Heart left ventricle (tissue), 16 donors: ENCODE measurements at regions not wholly inside any gene's neighbourhood (a gene's known extent, or its start where the extent isn't known, plus 50 kb on each side); places are given as distances from the start of the nearest gene placed in this dataset.

ENCODE experiments used
- ATAC-seq, 4 donors: fragments of 200-7000 bp; cut with Tn5 transposase; one replicate each; pipeline ENCODE4 v1.9.1; 2020 to 2022; ENCODE audit warnings: moderate library complexity in 4 of 4, mild to moderate bottlenecking in 3 of 4, moderate number of reproducible peaks in 1 of 4
- DNase-seq, 5 donors: peaks; one replicate each; pipeline ENCODE4 v3.0.0-alpha.2; 2020
- H3K27ac ChIP-seq, 12 donors: fragments of 200-600 bp; sonication (generic) in 4 of 12; one replicate each; pipeline versions ENCODE4 v1.5.0 to v1.8.0; 2016 to 2022; ENCODE audit warnings: mild to moderate bottlenecking in 2 of 12
- H3K27me3 ChIP-seq, 9 donors: fragments of 200-600 bp; sonication (generic) in 2 of 9; one replicate each; pipeline versions ENCODE4 v1.5.1 to v1.8.0; 2016 to 2022; ENCODE audit warnings: mild to moderate bottlenecking in 3 of 9
- H3K36me3 ChIP-seq, 9 donors: fragments of 200-600 bp; sonication (generic) in 2 of 9; one replicate each; pipeline versions ENCODE4 v1.5.0 to v1.8.0; 2018 to 2022; ENCODE audit warnings: mild to moderate bottlenecking in 2 of 9
- H3K4me1 ChIP-seq, 12 donors: fragments of 200-600 bp; sonication (generic) in 4 of 12; one replicate each; pipeline versions ENCODE4 v1.5.0 to v1.8.0; 2016 to 2022; ENCODE audit warnings: mild to moderate bottlenecking in 3 of 12
- H3K4me3 ChIP-seq, 12 donors: fragments of 200-600 bp; sonication (generic) in 4 of 12; one replicate each; pipeline versions ENCODE4 v1.5.0 to v1.8.0; 2017 to 2022; ENCODE audit warnings: mild to moderate bottlenecking in 9 of 12, moderate library complexity in 4 of 12
- H3K9me3 ChIP-seq, 12 donors: fragments of 200-600 bp; sonication (generic) in 4 of 12; one replicate each; pipeline versions ENCODE4 v1.5.0 to v1.8.0; 2016 to 2022; ENCODE audit warnings: mild to moderate bottlenecking in 1 of 12
- CTCF ChIP-seq, 12 donors: fragments of 200-600 bp; sonication (generic) in 4 of 12; IDR thresholded peaks; one replicate each; pipeline versions ENCODE4 v1.5.0 to v1.8.0; 2018 to 2022; ENCODE audit warnings: antibody characterized with exemption in 12 of 12, mild to moderate bottlenecking in 5 of 12
- POLR2A ChIP-seq, 2 donors: fragments of 450-650 bp; IDR thresholded peaks; one replicate each; pipeline ENCODE4 v1.6.1; 2017; ENCODE audit warnings: antibody characterized with exemption in 2 of 2, mild to moderate bottlenecking in 2 of 2, moderate library complexity in 2 of 2
- WGBS, 4 donors: extraction: QIAGEN DNeasy Blood & Tissue Kit in 2 of 4; methylation state at CpG; one replicate each; pipeline versions ENCODE4 v1.1.5 to v1.1.7; 2013 to 2018; 5-methylcytosine and 5-hydroxymethylcytosine counted together
- intact Hi-C, 10 donors: fragments of 100-400 bp; cut with DNase I; formaldehyde crosslinking; loops; one replicate each; pipeline versions ENCODE4 v1.11.1 to v1.14.2; 2022
- donor health status: ischemic (EF 13 %, LVEDD 7.1; RV severe dilation, severe dysfunction).
- donor health status: healthy with polysubstance abuse.
- donor health status: DM: no; HTN: yes; CAD: no.
- donor health status: DM: no; HTN: no; CAD: no.
- donor health status: ischemic (EF 25% LVEDD 6.9; RV normal size, moderate dysfunction).
- donor health status: ischemic (EF 25% LVEDD 5.7; RV mildly dilated, moderate dysfunction).
- donor health status: healthy.
- donor health status: DM: yes; HTN: yes; CAD: no.
- donor health status: ischemic (EF 35%, LVEDD 5.7; RV mildly dilated, moderate dysfunction).
- donor health status: nonischemic (EF 11% LVEDD 7.7; RV severe dilation, severe dysfunction).
- donor health status: DM: yes; HTN: yes; CAD: no.
- donor health status: PGD.
- donor health status: ischemic (EF 29% LVEDD 5.4; RV normal size, mild dysfunction).
- donor health status: nonischemic (EF 23%, LVEDD 6.1; RV moderate dilation, normal function).

- H3K27ac ChIP-seq: no peak overlapping the region
- no peak for DNase-seq
- no peaks in the 10 kb centered on the region for H3K36me3 ChIP-seq
- H3K4me1 ChIP-seq: no peaks in the 10 kb centered on the region
- no peaks in the 10 kb centered on the region for H3K27me3 ChIP-seq
- peaks cover 0 to 2% (median 0%) of the 10 kb centered on the region in 12 donors for H3K9me3 ChIP-seq
- intact Hi-C loops: no loop called here
- TF ChIP-seq POLR2A (IDR thresholded peaks at IDR 0.05): no peak
- TF ChIP-seq CTCF (IDR thresholded peaks at IDR 0.05): no peak
- no peak for ATAC-seq
- H3K4me3 ChIP-seq: no peak overlapping the region
- 45 to 53% (median 47%) methylated on average over 5 of the region's 5 CpGs for WGBS, 4 donors
Observed at GRCh38 chr4:32775049-32775448, 2054.9 kb downstream of the PCDH7 start.

- Histone ChIP-seq H3K27me3 (no peaks in the 10 kb centered on the region), H3K4me1 (no peaks in the 10 kb centered on the region), H3K9me3 (peaks cover 0 to 2% (median 0%) of the 10 kb centered on the region in 12 donors), H3K36me3 (no peaks in the 10 kb centered on the region), H3K27ac (no peak overlapping the region), H3K4me3 (no peak overlapping the region)
- TF ChIP-seq POLR2A (IDR thresholded peaks at IDR 0.05): no peak
- no peak for TF ChIP-seq CTCF (IDR thresholded peaks at IDR 0.05)
- no peak for ATAC-seq
- intact Hi-C loops: no loop called here
- DNase-seq: no peak
- WGBS, 4 donors: 90 to 92% (median 91%) methylated on average over 3 of the region's 3 CpGs
Observed at GRCh38 chr4:32776435-32777203, 2056.4 kb downstream of the PCDH7 start.

- WGBS, 4 donors: 91 to 96% (median 95%) methylated on average over 1 of the region's 1 CpG
- Histone ChIP-seq H3K36me3 (no peaks in the 10 kb centered on the region), H3K4me3 (no peak overlapping the region), H3K27ac (no peak overlapping the region), H3K9me3 (peaks cover 0 to 2% (median 0%) of the 10 kb centered on the region in 12 donors), H3K4me1 (no peaks in the 10 kb centered on the region), H3K27me3 (no peaks in the 10 kb centered on the region)
- TF ChIP-seq POLR2A (IDR thresholded peaks at IDR 0.05): no peak
- TF ChIP-seq CTCF (IDR thresholded peaks at IDR 0.05): no peak
- DNase-seq (no peak), ATAC-seq (no peak)
- intact Hi-C loops: no loop called here
Observed at GRCh38 chr4:32778025-32778424, 2057.9 kb downstream of the PCDH7 start.

- H3K4me3 ChIP-seq: no peak overlapping the region
- no peaks in the 10 kb centered on the region for H3K4me1 ChIP-seq
- H3K9me3 ChIP-seq: peaks cover 0 to 2% (median 0%) of the 10 kb centered on the region in 12 donors
- intact Hi-C loops: no loop called here
- H3K27ac ChIP-seq: no peak overlapping the region
- H3K27me3 ChIP-seq: no peaks in the 10 kb centered on the region
- no peak for TF ChIP-seq CTCF (IDR thresholded peaks at IDR 0.05)
- TF ChIP-seq POLR2A (IDR thresholded peaks at IDR 0.05): no peak
- ATAC-seq (no peak), DNase-seq (no peak)
- WGBS, 4 donors: 66 to 80% (median 76%) methylated on average over 1 of the region's 1 CpG
- no peaks in the 10 kb centered on the region for H3K36me3 ChIP-seq
Observed at GRCh38 chr4:32778938-32779337, 2058.8 kb downstream of the PCDH7 start.
